ENCODE measurements at regions not wholly inside any gene's neighbourhood (a gene's known extent, or its start where the extent isn't known, plus 50 kb on each side); places are given as distances from the start of the nearest gene placed in this dataset.

- TF ChIP-seq CTCF (IDR thresholded peaks at IDR 0.05) (no peak), POLR2A (IDR thresholded peaks at IDR 0.05) (no peak)
- Histone ChIP-seq H3K4me1 (replicated peaks in 1 of 2) (no peaks in the 10 kb centered on the region), H3K4me3 (no peak overlapping the region), H3K27ac (no peak overlapping the region), H3K36me3 (replicated peaks in 1 of 2) (no peaks in the 10 kb centered on the region), H3K27me3 (no peaks in the 10 kb centered on the region), H3K9me3 (replicated peaks in 1 of 3) (no peaks in the 10 kb centered on the region)
- intact Hi-C loops (cut with DNase I) = no loop called here
- WGBS, 4 donors = 58 to 79% (median 69%) methylated on average over 5 of the region's 5 CpGs
- DNase-seq = no peak
These were observed 856.6 kb downstream of the MAT2B start for GRCh38 chr5:164361986-164362385.

GRCh38 chr5:164362835-164363234 lies 857.4 kb downstream of the MAT2B start:
- Histone ChIP-seq H3K36me3 (replicated peaks in 1 of 2) (no peaks in the 10 kb centered on the region), H3K9me3 (replicated peaks in 1 of 3) (no peaks in the 10 kb centered on the region), H3K27me3 (no peaks in the 10 kb centered on the region), H3K4me1 (replicated peaks in 1 of 2) (no peaks in the 10 kb centered on the region), H3K4me3 (no peak overlapping the region), H3K27ac (no peak overlapping the region)
- DNase-seq = no peak
- intact Hi-C loops (cut with DNase I) = no loop called here
- no peak for TF ChIP-seq POLR2A (IDR thresholded peaks at IDR 0.05)

GRCh38 chr5:164364237-164365208 lies 859.1 kb downstream of the MAT2B start:
- Histone ChIP-seq H3K9me3 (replicated peaks in 1 of 3) (no peaks in the 10 kb centered on the region), H3K4me3 (no peak overlapping the region), H3K27ac (no peak overlapping the region), H3K4me1 (replicated peaks in 1 of 2) (no peaks in the 10 kb centered on the region), H3K27me3 (no peaks in the 10 kb centered on the region), H3K36me3 (replicated peaks in 1 of 2) (no peaks in the 10 kb centered on the region)
- intact Hi-C loops (cut with DNase I) = no loop called here
- TF ChIP-seq CTCF (IDR thresholded peaks at IDR 0.05) (no peak), POLR2A (IDR thresholded peaks at IDR 0.05) (no peak)
- WGBS, 4 donors = 74 to 82% (median 75%) methylated on average over 7 of the region's 7 CpGs
- no peak for DNase-seq

GRCh38 chr5:164370841-164371240 lies 865.4 kb downstream of the MAT2B start:
- intact Hi-C loops (cut with DNase I) = no loop called here
- Histone ChIP-seq H3K4me3 (no peak overlapping the region), H3K4me1 (replicated peaks in 1 of 2) (no peaks in the 10 kb centered on the region), H3K27ac (no peak overlapping the region), H3K27me3 (no peaks in the 10 kb centered on the region), H3K9me3 (replicated peaks in 1 of 3) (no peaks in the 10 kb centered on the region), H3K36me3 (replicated peaks in 1 of 2) (no peaks in the 10 kb centered on the region)
- no peak for DNase-seq
- 78 to 85% (median 83%) methylated on average over 4 of the region's 4 CpGs for WGBS, 4 donors
- TF ChIP-seq CTCF (IDR thresholded peaks at IDR 0.05) = no peak
- TF ChIP-seq POLR2A (IDR thresholded peaks at IDR 0.05) = no peak

- TF ChIP-seq CTCF (IDR thresholded peaks at IDR 0.05) (no peak), POLR2A (IDR thresholded peaks at IDR 0.05) (no peak)
- H3K36me3 ChIP-seq (replicated peaks in 1 of 2) = no peaks in the 10 kb centered on the region
- no peak for DNase-seq
- no peaks in the 10 kb centered on the region for H3K4me1 ChIP-seq (replicated peaks in 1 of 2)
- no peaks in the 10 kb centered on the region for H3K9me3 ChIP-seq (replicated peaks in 1 of 3)
- H3K4me3 ChIP-seq = no peak overlapping the region
- intact Hi-C loops (cut with DNase I) = no loop called here
- 75 to 90% (median 86%) methylated on average over 1 of the region's 1 CpG for WGBS, 4 donors
- H3K27me3 ChIP-seq = no peaks in the 10 kb centered on the region
- no peak overlapping the region for H3K27ac ChIP-seq
These were observed 867.5 kb downstream of the MAT2B start for GRCh38 chr5:164372892-164373291.
